Tibial artery (tissue), 4 donors: ENCODE measurements at regions not wholly inside any gene's neighbourhood (a gene's known extent, or its start where the extent isn't known, plus 50 kb on each side); places are given as distances from the start of the nearest gene placed in this dataset.

Experiments used
- DNase-seq, 2 donors: peaks; one replicate each; pipeline ENCODE4 v3.0.0-alpha.2; 2019
- H3K27ac ChIP-seq, 2 donors: fragments of 200-600 bp; sonication (generic) in 1 of 2; 1 replicate in 1 of 2; 2 replicates in 1 of 2; pipeline ENCODE4 v1.5.1; 2018 to 2019; ENCODE audit warnings: mild to moderate bottlenecking in 1 of 2
- H3K27me3 ChIP-seq, 2 donors: fragments of 200-600 bp; sonication (generic) in 1 of 2; one replicate each; pipeline versions ENCODE4 v1.5.1 to v1.6.0; 2016 to 2019
- H3K36me3 ChIP-seq, 3 donors: fragments of 200-600 bp; sonication (generic) in 2 of 3; one replicate each; pipeline ENCODE4 v1.5.1; 2016 to 2019; ENCODE audit warnings: mild to moderate bottlenecking in 2 of 3
- H3K4me1 ChIP-seq, 4 donors: fragments of 200-600 bp; sonication (generic) in 2 of 4; 1 replicate in 3 of 4; 2 replicates in 1 of 4; pipeline ENCODE4 v1.5.1; 2016 to 2019
- H3K4me3 ChIP-seq, 2 donors: fragments of 200-600 bp; sonication (generic) in 1 of 2; 1 replicate in 1 of 2; 2 replicates in 1 of 2; pipeline ENCODE4 v1.5.1; 2018 to 2019; ENCODE audit warnings: mild to moderate bottlenecking in 2 of 2
- H3K9me3 ChIP-seq, 3 donors: fragments of 200-600 bp; sonication (generic) in 1 of 3; one replicate each; pipeline ENCODE4 v1.5.1; 2016 to 2019
- CTCF ChIP-seq, 2 experiments: fragments of 200-600 bp in 1 of 2; fragments of 450-650 bp in 1 of 2; IDR thresholded peaks; one replicate each; pipeline ENCODE4 v1.5.1; 2017 to 2019; ENCODE audit warnings: antibody characterized with exemption in 2 of 2, mild to moderate bottlenecking in 1 of 2, moderate library complexity in 1 of 2
- intact Hi-C: fragments of 100-400 bp; cut with DNase I; formaldehyde crosslinking; loops from one replicate; pipeline ENCODE4 v1.15.0; 2023; ENCODE audit warnings: low total_unique reads

- Histone ChIP-seq H3K4me1 (no peaks in the 10 kb centered on the region), H3K9me3 (no peaks in the 10 kb centered on the region), H3K27ac (no peak overlapping the region), H3K27me3 (no peaks in the 10 kb centered on the region), H3K4me3 (no peak overlapping the region), H3K36me3 (no peaks in the 10 kb centered on the region)
- no peak for TF ChIP-seq CTCF (IDR thresholded peaks at IDR 0.05)
- intact Hi-C loops = no loop called here
- DNase-seq = no peak
These were observed 151.2 kb upstream of the UBE2E1 start for GRCh38 chr3:23654571-23654970.

- intact Hi-C loops = no loop called here
- H3K27ac ChIP-seq = no peak overlapping the region
- no peak for TF ChIP-seq CTCF (IDR thresholded peaks at IDR 0.05)
- H3K4me1 ChIP-seq = no peaks in the 10 kb centered on the region
- no peaks in the 10 kb centered on the region for H3K9me3 ChIP-seq
- no peaks in the 10 kb centered on the region for H3K36me3 ChIP-seq
- DNase-seq = no peak
- no peak overlapping the region for H3K4me3 ChIP-seq
- no peaks in the 10 kb centered on the region for H3K27me3 ChIP-seq
These were observed 150.0 kb upstream of the UBE2E1 start for GRCh38 chr3:23655749-23656148.

GRCh38 chr3:23656199-23656598 lies 149.6 kb upstream of the UBE2E1 start:
- Histone ChIP-seq H3K9me3 (no peaks in the 10 kb centered on the region), H3K27ac (no peak overlapping the region), H3K36me3 (no peaks in the 10 kb centered on the region), H3K4me1 (no peaks in the 10 kb centered on the region), H3K27me3 (no peaks in the 10 kb centered on the region), H3K4me3 (no peak overlapping the region)
- TF ChIP-seq CTCF (IDR thresholded peaks at IDR 0.05) = no peak
- intact Hi-C loops = no loop called here
- no peak for DNase-seq

GRCh38 chr3:23656821-23657220 lies 148.9 kb upstream of the UBE2E1 start:
- no peak overlapping the region for H3K4me3 ChIP-seq
- H3K36me3 ChIP-seq = no peaks in the 10 kb centered on the region
- no peak for TF ChIP-seq CTCF (IDR thresholded peaks at IDR 0.05)
- H3K9me3 ChIP-seq = no peaks in the 10 kb centered on the region
- no peaks in the 10 kb centered on the region for H3K4me1 ChIP-seq
- intact Hi-C loops = no loop called here
- no peak for DNase-seq
- H3K27ac ChIP-seq = no peak overlapping the region
- no peaks in the 10 kb centered on the region for H3K27me3 ChIP-seq

GRCh38 chr3:23657647-23658046 lies 148.1 kb upstream of the UBE2E1 start:
- no peak for TF ChIP-seq CTCF (IDR thresholded peaks at IDR 0.05)
- Histone ChIP-seq H3K4me1 (no peaks in the 10 kb centered on the region), H3K36me3 (no peaks in the 10 kb centered on the region), H3K27me3 (no peaks in the 10 kb centered on the region), H3K9me3 (no peaks in the 10 kb centered on the region), H3K4me3 (no peak overlapping the region), H3K27ac (no peak overlapping the region)
- no peak for DNase-seq
- intact Hi-C loops = no loop called here

- H3K27ac ChIP-seq = no peak overlapping the region
- no peak for TF ChIP-seq CTCF (IDR thresholded peaks at IDR 0.05)
- intact Hi-C loops = no loop called here
- no peaks in the 10 kb centered on the region for H3K36me3 ChIP-seq
- DNase-seq = no peak
- no peaks in the 10 kb centered on the region for H3K27me3 ChIP-seq
- H3K4me1 ChIP-seq = peaks cover 0 to 14% (median 3%) of the 10 kb centered on the region in 4 donors
- no peaks in the 10 kb centered on the region for H3K9me3 ChIP-seq
- no peak overlapping the region for H3K4me3 ChIP-seq
These were observed 146.5 kb upstream of the UBE2E1 start for GRCh38 chr3:23659274-23659673.
